Ascending aorta (tissue), 2 donors: ENCODE measurements at regions not wholly inside any gene's neighbourhood (a gene's known extent, or its start where the extent isn't known, plus 50 kb on each side); places are given as distances from the start of the nearest gene placed in this dataset.

Source experiments
- DNase-seq, 2 donors: peaks; one replicate each; pipeline ENCODE4 v3.0.0-alpha.2; 2019; ENCODE audit warnings: low spot score in 2 of 2
- H3K27ac ChIP-seq, 2 donors: fragments of 200-600 bp; sonication (generic); one replicate each; pipeline ENCODE4 v1.5.1; 2016 to 2017; ENCODE audit warnings: mild to moderate bottlenecking in 1 of 2
- H3K27me3 ChIP-seq: fragments of 200-600 bp; sonication (generic); one replicate; pipeline ENCODE4 v1.5.1; 2017
- H3K36me3 ChIP-seq, 2 donors: fragments of 200-600 bp; sonication (generic); one replicate each; pipeline ENCODE4 v1.5.1; 2016
- H3K4me1 ChIP-seq, 2 donors: fragments of 200-600 bp; sonication (generic); one replicate each; pipeline ENCODE4 v1.5.1; 2016 to 2017; ENCODE audit warnings: mild to moderate bottlenecking in 1 of 2
- H3K4me3 ChIP-seq, 2 donors: fragments of 200-600 bp; sonication (generic); one replicate each; pipeline ENCODE4 v1.5.1; 2016 to 2017; ENCODE audit warnings: mild to moderate bottlenecking in 1 of 2
- H3K9me3 ChIP-seq, 2 donors: fragments of 200-600 bp; sonication (generic); one replicate each; pipeline ENCODE4 v1.5.1; 2016
- intact Hi-C: fragments of 100-400 bp; cut with DNase I; formaldehyde crosslinking; loops from one replicate; pipeline ENCODE4 v1.15.1; 2023
- TF ChIP-seq, protein P1 (sequence below), 3 experiments: fragments of 200-600 bp in 2 of 3; fragments of 450-650 bp in 1 of 3; sonication (generic) in 2 of 3; IDR thresholded peaks; one replicate each; pipeline ENCODE4 v1.5.1; 2016 to 2019; ENCODE audit warnings: antibody characterized with exemption in 3 of 3, mild to moderate bottlenecking in 1 of 3, moderate library complexity in 1 of 3

DNA sequence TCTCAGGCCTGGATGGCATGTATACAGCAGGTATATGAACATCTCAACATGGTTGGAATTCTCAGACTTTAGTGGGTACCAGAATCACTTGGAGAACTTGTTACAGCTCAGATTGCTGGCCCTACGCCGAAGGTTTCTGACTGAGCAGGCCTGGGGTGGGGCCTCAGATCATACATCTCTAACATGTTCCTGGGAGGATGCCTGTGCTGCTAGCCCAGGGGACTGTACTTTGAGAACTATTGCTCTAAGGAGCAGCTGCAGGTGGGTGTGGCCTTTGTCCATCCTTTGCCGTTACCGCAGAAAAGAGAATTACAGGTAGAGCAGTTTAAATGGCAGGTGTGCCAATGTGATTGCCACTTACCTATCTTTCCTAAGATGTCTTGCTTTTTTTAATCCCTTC lies 310.5 kb upstream of the JAG1 start:
- TF ChIP-seq, protein P1, sequence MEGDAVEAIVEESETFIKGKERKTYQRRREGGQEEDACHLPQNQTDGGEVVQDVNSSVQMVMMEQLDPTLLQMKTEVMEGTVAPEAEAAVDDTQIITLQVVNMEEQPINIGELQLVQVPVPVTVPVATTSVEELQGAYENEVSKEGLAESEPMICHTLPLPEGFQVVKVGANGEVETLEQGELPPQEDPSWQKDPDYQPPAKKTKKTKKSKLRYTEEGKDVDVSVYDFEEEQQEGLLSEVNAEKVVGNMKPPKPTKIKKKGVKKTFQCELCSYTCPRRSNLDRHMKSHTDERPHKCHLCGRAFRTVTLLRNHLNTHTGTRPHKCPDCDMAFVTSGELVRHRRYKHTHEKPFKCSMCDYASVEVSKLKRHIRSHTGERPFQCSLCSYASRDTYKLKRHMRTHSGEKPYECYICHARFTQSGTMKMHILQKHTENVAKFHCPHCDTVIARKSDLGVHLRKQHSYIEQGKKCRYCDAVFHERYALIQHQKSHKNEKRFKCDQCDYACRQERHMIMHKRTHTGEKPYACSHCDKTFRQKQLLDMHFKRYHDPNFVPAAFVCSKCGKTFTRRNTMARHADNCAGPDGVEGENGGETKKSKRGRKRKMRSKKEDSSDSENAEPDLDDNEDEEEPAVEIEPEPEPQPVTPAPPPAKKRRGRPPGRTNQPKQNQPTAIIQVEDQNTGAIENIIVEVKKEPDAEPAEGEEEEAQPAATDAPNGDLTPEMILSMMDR (IDR thresholded peaks at IDR 0.05), result no peak
- no peaks in the 10 kb centered on the region for H3K9me3 ChIP-seq
- H3K4me3 ChIP-seq, result no peak overlapping the region
- peak overlapping the region; percentile 74 to 78 for H3K27ac ChIP-seq
- no peak for DNase-seq
- H3K36me3 ChIP-seq, result no peaks in the 10 kb centered on the region
- intact Hi-C loops, result loop anchor here (2.0 to 5.0 kb wide), 2 partner anchors 62 to 309 kb away; no protein-coding TSS in a partner anchor
- H3K4me1 ChIP-seq, result peaks cover 0 to 17% of the 10 kb centered on the region in 2 donors
- H3K27me3 ChIP-seq, result no peaks in the 10 kb centered on the region

DNA sequence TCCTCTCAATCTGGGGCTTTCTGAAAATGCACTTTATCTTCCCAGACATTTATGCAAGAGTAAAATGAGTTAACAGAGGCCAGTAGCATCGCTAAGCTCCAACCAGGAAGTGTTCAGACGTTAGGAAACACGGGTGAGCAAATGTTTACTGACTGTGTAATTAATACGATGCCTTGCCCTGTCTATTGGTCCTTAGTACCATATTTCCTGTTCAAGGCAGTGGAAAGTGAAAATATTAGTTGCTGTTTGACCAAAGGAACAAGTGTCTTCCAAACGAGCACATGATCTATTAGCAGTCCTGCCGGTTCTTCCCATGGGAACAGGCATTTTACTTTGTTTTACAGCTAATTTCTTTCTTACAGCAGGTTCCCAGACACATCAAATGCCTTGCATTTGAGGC lies 311.1 kb upstream of the JAG1 start:
- Histone ChIP-seq H3K27me3 (no peaks in the 10 kb centered on the region), H3K27ac (peak overlapping the region; percentile 74 to 78), H3K4me3 (no peak overlapping the region), H3K36me3 (no peaks in the 10 kb centered on the region), H3K4me1 (peaks cover 0 to 17% of the 10 kb centered on the region in 2 donors), H3K9me3 (no peaks in the 10 kb centered on the region)
- TF ChIP-seq, protein P1 (IDR thresholded peaks at IDR 0.05), result no peak
- no peak for DNase-seq
- intact Hi-C loops, result loop anchor here (2.0 to 5.0 kb wide), 2 partner anchors 63 to 310 kb away; no protein-coding TSS in a partner anchor

DNA sequence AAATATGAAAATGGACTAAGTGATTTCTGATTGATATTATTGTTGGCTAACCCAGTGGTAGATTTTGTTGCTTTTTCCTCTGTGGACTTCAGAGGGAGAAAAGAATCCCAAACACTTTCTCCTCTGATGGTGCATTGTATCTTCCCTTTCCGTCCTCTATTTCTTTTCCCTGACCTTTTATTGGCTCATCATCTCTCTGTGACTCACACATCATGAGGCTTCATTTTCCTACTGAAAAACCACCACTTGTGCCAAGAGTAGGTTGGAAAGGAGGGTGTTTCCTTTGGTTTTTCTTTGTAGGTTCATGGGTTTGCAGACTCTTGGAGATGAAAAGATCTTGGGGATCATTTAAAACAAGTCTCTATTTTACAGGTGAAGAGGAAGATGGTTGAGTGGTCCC lies 311.7 kb upstream of the JAG1 start:
- Histone ChIP-seq H3K36me3 (no peaks in the 10 kb centered on the region), H3K27me3 (no peaks in the 10 kb centered on the region), H3K4me1 (peaks cover 0 to 17% of the 10 kb centered on the region in 2 donors), H3K27ac (peak overlapping the region; percentile 74 to 78), H3K9me3 (no peaks in the 10 kb centered on the region), H3K4me3 (no peak overlapping the region)
- TF ChIP-seq, protein P1 (IDR thresholded peaks at IDR 0.05), result no peak
- intact Hi-C loops, result loop anchor here (2.0 kb wide), 1 partner anchor 311 kb away; no protein-coding TSS in a partner anchor
- DNase-seq, result no peak

DNA sequence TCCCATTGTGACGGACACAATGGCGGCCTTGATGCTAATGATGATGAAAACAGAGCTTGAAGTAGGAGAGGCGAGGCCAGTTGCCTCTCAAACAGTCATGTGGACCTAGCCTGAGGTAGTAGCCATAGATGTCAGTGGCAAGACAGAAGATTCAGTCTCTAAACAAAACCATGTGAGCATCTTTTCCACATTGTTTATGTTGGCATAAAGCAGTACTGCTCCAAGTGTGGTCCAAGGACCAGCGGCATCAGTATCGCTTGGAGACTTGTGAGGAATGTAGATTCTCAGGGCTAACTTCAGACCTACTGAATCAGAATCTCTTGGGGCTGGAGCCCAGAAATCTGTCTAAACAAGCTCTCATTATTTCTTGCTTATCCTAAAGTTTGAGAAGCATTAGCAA lies 312.8 kb upstream of the JAG1 start:
- Histone ChIP-seq H3K4me3 (no peak overlapping the region), H3K4me1 (peaks cover 0 to 13% of the 10 kb centered on the region in 2 donors), H3K27ac (peak overlapping the region; percentile 74 to 78), H3K27me3 (no peaks in the 10 kb centered on the region), H3K36me3 (no peaks in the 10 kb centered on the region), H3K9me3 (no peaks in the 10 kb centered on the region)
- DNase-seq, result no peak
- intact Hi-C loops, result no loop called here
- TF ChIP-seq, protein P1 (IDR thresholded peaks at IDR 0.05), result no peak

DNA sequence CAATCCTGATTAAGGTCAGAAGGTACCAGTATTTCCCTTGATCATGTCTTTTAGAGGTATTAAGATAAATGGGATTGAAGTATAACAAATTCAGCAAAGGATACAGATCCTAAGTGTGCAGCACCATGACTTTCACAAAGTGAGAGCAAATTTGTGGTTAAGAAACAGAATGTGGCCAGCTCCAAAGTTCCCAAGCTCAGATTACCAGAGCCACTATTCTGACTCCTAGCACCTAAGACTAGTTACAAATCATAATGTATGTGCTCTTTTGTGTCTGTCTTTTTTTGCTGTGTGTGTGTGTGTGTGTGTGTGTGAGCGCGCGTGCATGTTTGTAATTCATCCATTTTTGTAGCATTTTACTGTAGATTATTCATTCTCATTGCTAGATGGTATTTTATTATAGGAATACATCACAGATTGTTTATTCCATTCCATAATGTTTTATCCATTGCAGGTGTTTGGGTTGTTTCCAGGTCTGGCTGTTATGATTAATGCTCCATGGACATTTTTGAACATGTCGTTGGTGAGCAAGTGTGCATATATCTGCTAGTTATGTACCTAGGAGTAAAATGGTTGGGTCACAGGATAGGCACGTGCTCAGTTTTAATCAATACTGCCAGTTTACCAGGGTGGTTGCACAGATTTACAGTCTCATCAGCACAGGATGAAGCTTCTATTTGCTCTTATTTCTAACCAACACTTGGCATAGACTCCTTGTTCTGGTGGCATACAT lies 314.0 kb upstream of the JAG1 start:
- no peak overlapping the region for H3K4me3 ChIP-seq
- H3K27ac ChIP-seq, result no peak overlapping the region
- intact Hi-C loops, result no loop called here
- H3K27me3 ChIP-seq, result no peaks in the 10 kb centered on the region
- TF ChIP-seq, protein P1 (IDR thresholded peaks at IDR 0.05), result no peak
- no peaks in the 10 kb centered on the region for H3K9me3 ChIP-seq
- H3K36me3 ChIP-seq, result no peaks in the 10 kb centered on the region
- peaks cover 0 to 9% of the 10 kb centered on the region in 2 donors for H3K4me1 ChIP-seq
- no peak for DNase-seq
